ENCODE measurements at regions not wholly inside any gene's neighbourhood (a gene's known extent, or its start where the extent isn't known, plus 50 kb on each side); places are given as distances from the start of the nearest gene placed in this dataset.
A peak's percentile ranks its signal among the peaks of the same experiment; 100 is the strongest.

- no peak for DNase-seq
Measured at GRCh38 chr15:47502041-47502440, 215.3 kb upstream of the SEMA6D start.

- no peak for DNase-seq
Measured at GRCh38 chr15:47503876-47504275, 213.4 kb upstream of the SEMA6D start.

- no peak for DNase-seq
Measured at GRCh38 chr15:47504624-47505256, 212.6 kb upstream of the SEMA6D start.

- DNase-seq = no peak
Measured at GRCh38 chr15:47505712-47506328, 211.5 kb upstream of the SEMA6D start.

GRCh38 chr15:47506329-47507100 is 210.8 kb upstream of the SEMA6D start:
- no peak for DNase-seq

- DNase-seq = no peak
Measured at GRCh38 chr15:47507221-47507985, 209.9 kb upstream of the SEMA6D start.

GRCh38 chr15:47511261-47511660 is 206.0 kb upstream of the SEMA6D start:
- no peak for DNase-seq

GRCh38 chr15:47513471-47513870 is 203.8 kb upstream of the SEMA6D start:
- DNase-seq = no peak

- peak; percentile 7 for DNase-seq
Measured at GRCh38 chr15:47514200-47514652, 203.1 kb upstream of the SEMA6D start.

- DNase-seq = no peak
Measured at GRCh38 chr15:47516558-47516957, 200.7 kb upstream of the SEMA6D start.

GRCh38 chr15:47516972-47517371 is 200.3 kb upstream of the SEMA6D start:
- no peak for DNase-seq

- DNase-seq = no peak
Measured at GRCh38 chr15:47517737-47518136, 199.6 kb upstream of the SEMA6D start.

GRCh38 chr15:47523681-47524475 is 193.4 kb upstream of the SEMA6D start:
- peak; percentile 34 for DNase-seq

- no peak for DNase-seq
Measured at GRCh38 chr15:47529241-47529640, 188.1 kb upstream of the SEMA6D start.

GRCh38 chr15:47534673-47535072 is 182.6 kb upstream of the SEMA6D start:
- no peak for DNase-seq

- no peak for DNase-seq
Measured at GRCh38 chr15:47541562-47541961, 175.7 kb upstream of the SEMA6D start.

- DNase-seq = no peak
Measured at GRCh38 chr15:47542312-47542989, 174.9 kb upstream of the SEMA6D start.

GRCh38 chr15:47548231-47548630 is 169.1 kb upstream of the SEMA6D start:
- DNase-seq = no peak

- no peak for DNase-seq
Measured at GRCh38 chr15:47548986-47549385, 168.3 kb upstream of the SEMA6D start.

- DNase-seq = peak; percentile 9
Measured at GRCh38 chr15:47551079-47551478, 166.2 kb upstream of the SEMA6D start.

- DNase-seq = no peak
Measured at GRCh38 chr15:47551546-47551945, 165.8 kb upstream of the SEMA6D start.
